Loucy (cell line): ENCODE measurements at regions not wholly inside any gene's neighbourhood (a gene's known extent, or its start where the extent isn't known, plus 50 kb on each side); places are given as distances from the start of the nearest gene placed in this dataset.

ENCODE experiments used
- H2AFZ ChIP-seq: fragments of 200-600 bp; sonication (generic); 2 replicates; pipeline ENCODE4 v1.6.0; 2016; ENCODE audit warnings: antibody characterized with exemption, mild to moderate bottlenecking, low read length, moderate library complexity
- H3F3A ChIP-seq: fragments of 200-600 bp; 2 replicates; pipeline ENCODE4 v1.6.0; 2016; ENCODE audit warnings: antibody characterized with exemption, low read depth, mild to moderate bottlenecking
- H3K27me3 ChIP-seq: fragments of 200-600 bp; sonication (generic); 2 replicates; pipeline ENCODE4 v1.6.1; 2014; ENCODE audit warnings: low read length, mild to moderate bottlenecking; ENCODE audit not compliant: insufficient read depth, poor library complexity, severe bottlenecking
- H3K36me3 ChIP-seq: fragments of 200-600 bp; sonication (generic); 2 replicates; pipeline ENCODE4 v1.6.1; 2016; ENCODE audit warnings: low read length; ENCODE audit not compliant: insufficient read depth
- H3K4me1 ChIP-seq: fragments of 200-600 bp; sonication (generic); 2 replicates; pipeline ENCODE4 v1.5.1; 2014; ENCODE audit warnings: low read length, mild to moderate bottlenecking; ENCODE audit not compliant: insufficient read depth, poor library complexity, severe bottlenecking
- H3K4me2 ChIP-seq: fragments of 200-600 bp; sonication (generic); 2 replicates; pipeline ENCODE4 v1.6.0; 2014; ENCODE audit warnings: antibody characterized with exemption, low read length, low read depth, mild to moderate bottlenecking; ENCODE audit not compliant: poor library complexity, severe bottlenecking
- H3K4me3 ChIP-seq: fragments of 200-600 bp; sonication (generic); 2 replicates; pipeline ENCODE4 v1.5.1; 2014; ENCODE audit warnings: low read length, mild to moderate bottlenecking, mixed read lengths; ENCODE audit not compliant: poor library complexity, severe bottlenecking
- H3K79me2 ChIP-seq: fragments of 200-600 bp; sonication (generic); 2 replicates; pipeline ENCODE4 v1.6.1; 2014; ENCODE audit warnings: low read length; ENCODE audit not compliant: insufficient read depth
- H3K9ac ChIP-seq: fragments of 200-600 bp; sonication (generic); 2 replicates; pipeline ENCODE4 v1.6.0; 2014; ENCODE audit warnings: mild to moderate bottlenecking, low read depth, low read length, moderate library complexity; ENCODE audit not compliant: poor library complexity, severe bottlenecking
- H3K9me2 ChIP-seq: fragments of 200-600 bp; sonication (generic); replicated peaks from 2 replicates; pipeline ENCODE4 v1.6.1; 2016; ENCODE audit warnings: low read depth, low read length, mixed read lengths
- H3K9me3 ChIP-seq: fragments of 200-600 bp; sonication (generic); 2 replicates; pipeline ENCODE4 v1.6.1; 2014; ENCODE audit warnings: mild to moderate bottlenecking, antibody characterized with exemption, low read length, low read depth; ENCODE audit not compliant: insufficient read depth
- H4K20me1 ChIP-seq: fragments of 200-600 bp; sonication (generic); 2 replicates; pipeline ENCODE4 v1.6.0; 2014; ENCODE audit warnings: antibody characterized with exemption, low read length, mild to moderate bottlenecking; ENCODE audit not compliant: insufficient read depth, poor library complexity, severe bottlenecking
- CTCF ChIP-seq: fragments of 200-600 bp; sonication (generic); conservative IDR thresholded peaks from 2 replicates; pipeline ENCODE4 v1.5.1; 2014; ENCODE audit warnings: mild to moderate bottlenecking, antibody characterized with exemption, low read length
- EZH2phosphoT487 ChIP-seq: fragments of 200-600 bp; IDR thresholded peaks from 2 replicates; pipeline ENCODE4 v1.6.1; 2018; ENCODE audit warnings: antibody characterized with exemption, mild to moderate bottlenecking, moderate library complexity, borderline replicate concordance

- H3K27me3 ChIP-seq: no peaks in the 10 kb centered on the region
- H3K4me3 ChIP-seq: no peak overlapping the region
- no peaks in the 10 kb centered on the region for H3K9me2 ChIP-seq
- no peak overlapping the region for H3K9ac ChIP-seq
- H3K9me3 ChIP-seq: no peaks in the 10 kb centered on the region
- no peaks in the 10 kb centered on the region for H3K36me3 ChIP-seq
- H3K4me2 ChIP-seq: no peak overlapping the region
- no peaks in the 10 kb centered on the region for H3F3A ChIP-seq
- no peak for TF ChIP-seq CTCF
- no peak for TF ChIP-seq EZH2phosphoT487
- no peaks in the 10 kb centered on the region for H3K79me2 ChIP-seq
- no peak overlapping the region for H2AFZ ChIP-seq
- no peaks in the 10 kb centered on the region for H3K4me1 ChIP-seq
- H4K20me1 ChIP-seq: no peaks in the 10 kb centered on the region
These were observed 391.1 kb upstream of the GRAMD2B start for GRCh38 chr5:126031989-126032716.

GRCh38 chr5:126043688-126044087, 379.5 kb upstream of the GRAMD2B start:
- no peaks in the 10 kb centered on the region for H3K27me3 ChIP-seq
- no peaks in the 10 kb centered on the region for H4K20me1 ChIP-seq
- no peaks in the 10 kb centered on the region for H3K9me3 ChIP-seq
- TF ChIP-seq CTCF: no peak
- no peak for TF ChIP-seq EZH2phosphoT487
- no peaks in the 10 kb centered on the region for H3K9me2 ChIP-seq
- H3F3A ChIP-seq: no peaks in the 10 kb centered on the region
- no peak overlapping the region for H3K4me3 ChIP-seq
- H3K79me2 ChIP-seq: no peaks in the 10 kb centered on the region
- peaks cover 3% of the 10 kb centered on the region for H3K4me1 ChIP-seq
- no peak overlapping the region for H3K4me2 ChIP-seq
- no peaks in the 10 kb centered on the region for H3K36me3 ChIP-seq
- H3K9ac ChIP-seq: no peak overlapping the region
- no peak overlapping the region for H2AFZ ChIP-seq

- H3K27me3 ChIP-seq: no peaks in the 10 kb centered on the region
- no peak overlapping the region for H2AFZ ChIP-seq
- H3K4me3 ChIP-seq: no peak overlapping the region
- no peak overlapping the region for H3K4me2 ChIP-seq
- H3K79me2 ChIP-seq: no peaks in the 10 kb centered on the region
- no peak overlapping the region for H3K9ac ChIP-seq
- no peaks in the 10 kb centered on the region for H3F3A ChIP-seq
- H4K20me1 ChIP-seq: no peaks in the 10 kb centered on the region
- H3K4me1 ChIP-seq: peaks cover 3% of the 10 kb centered on the region
- H3K36me3 ChIP-seq: no peaks in the 10 kb centered on the region
- no peaks in the 10 kb centered on the region for H3K9me3 ChIP-seq
- TF ChIP-seq EZH2phosphoT487: no peak
- no peak for TF ChIP-seq CTCF
- no peaks in the 10 kb centered on the region for H3K9me2 ChIP-seq
These were observed 379.0 kb upstream of the GRAMD2B start for GRCh38 chr5:126044111-126044668.
